ENCODE measurements at regions not wholly inside any gene's neighbourhood (a gene's known extent, or its start where the extent isn't known, plus 50 kb on each side); places are given as distances from the start of the nearest gene placed in this dataset.
"Not testable (repeated sequence)": the region's sequence is repeated elsewhere in the genome, so short reads cannot be mapped to it uniquely, and the experiment has no call there.

DNA sequence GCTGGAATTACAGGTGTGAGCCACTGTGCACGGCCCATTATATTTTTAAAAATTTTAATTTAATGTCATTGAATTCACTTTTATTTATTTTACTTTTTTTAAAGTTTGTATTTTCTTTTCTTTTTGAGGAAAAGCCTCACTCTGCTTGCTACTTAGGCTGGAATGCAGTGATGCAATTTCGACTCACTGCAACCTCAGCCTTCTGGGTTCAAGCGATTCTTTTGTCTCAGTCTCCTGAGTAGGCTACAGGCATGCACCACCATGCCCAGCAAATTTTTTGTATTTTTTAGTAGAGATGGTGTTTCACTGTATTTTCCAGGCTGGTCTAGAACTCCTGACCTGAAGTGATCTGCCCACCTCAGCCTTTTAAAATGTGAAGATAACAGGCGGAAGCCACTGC lies 277.5 kb upstream of the HSFY2 start:
- DNase-seq = no peak

DNA sequence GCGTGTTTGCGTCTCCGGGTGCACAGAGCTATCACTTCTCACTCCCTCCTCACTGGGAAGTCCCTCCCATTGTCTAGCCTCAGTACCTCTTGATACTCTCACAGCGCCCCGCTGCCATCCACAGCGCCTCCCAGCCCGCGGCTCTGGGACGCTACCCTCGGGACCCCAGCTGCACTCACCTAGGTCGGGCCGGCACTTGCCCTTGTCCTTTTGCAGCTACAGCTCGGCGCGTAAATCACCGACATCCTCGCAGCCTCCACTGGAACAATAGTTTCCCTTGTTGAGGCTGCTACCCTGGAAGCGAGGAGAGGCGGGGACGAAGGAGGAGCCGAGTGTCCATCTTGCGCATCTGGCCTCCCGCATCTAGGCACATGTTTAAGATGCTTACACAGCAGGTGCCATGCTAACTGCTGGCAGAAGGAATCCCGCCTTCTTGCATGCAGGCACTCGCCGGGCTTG lies 269.5 kb upstream of the HSFY2 start:
- DNase-seq = no peak

DNA sequence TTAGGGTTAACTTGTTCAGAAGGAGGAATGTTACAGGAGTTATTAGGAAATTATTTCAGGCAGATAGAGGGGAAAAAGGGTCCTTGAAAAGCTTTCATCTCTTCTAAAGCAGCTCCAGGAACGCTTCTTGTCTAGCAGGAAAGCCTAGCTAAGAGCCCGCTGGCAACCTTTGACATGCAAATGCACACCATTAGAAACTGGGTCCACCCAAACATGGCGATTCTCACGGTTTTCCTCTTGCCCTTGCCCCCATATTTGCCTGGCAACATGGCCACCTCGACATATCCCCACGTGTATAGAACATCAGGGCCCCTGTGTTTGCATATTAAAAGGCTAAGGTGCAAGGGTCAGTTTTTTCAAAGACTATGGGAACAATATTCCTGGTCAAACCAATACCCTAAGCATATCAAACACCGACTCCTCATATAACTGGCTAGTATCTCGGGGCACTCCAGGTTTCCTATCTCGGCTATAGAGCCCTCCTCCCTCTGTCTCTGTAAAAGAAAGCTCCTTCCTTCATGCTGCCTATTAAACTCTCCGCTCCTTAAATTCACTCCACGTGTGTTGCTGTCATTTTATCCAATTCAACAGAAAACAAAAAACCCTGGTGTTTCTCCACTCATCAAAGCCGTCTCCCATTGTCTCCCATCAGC lies 268.9 kb upstream of the HSFY2 start:
- DNase-seq = no peak

DNA sequence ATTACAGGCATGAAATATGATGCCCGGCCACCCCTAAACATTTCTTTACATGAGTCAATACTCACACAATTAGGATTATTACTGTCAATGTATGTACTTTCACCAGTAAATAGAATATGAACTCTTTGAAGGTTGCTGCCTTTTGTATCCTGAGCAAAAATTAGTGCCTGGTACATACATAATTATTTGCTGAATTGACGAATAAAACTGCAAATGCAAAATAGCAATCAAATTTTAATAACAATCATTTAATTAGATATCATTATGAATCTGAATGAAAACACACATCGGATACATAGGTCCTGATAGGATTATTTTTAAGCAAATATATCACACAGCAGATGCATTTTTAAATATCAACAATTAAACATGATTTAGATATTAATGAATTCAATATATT lies 253.1 kb upstream of the HSFY2 start:
- DNase-seq = no peak

DNA sequence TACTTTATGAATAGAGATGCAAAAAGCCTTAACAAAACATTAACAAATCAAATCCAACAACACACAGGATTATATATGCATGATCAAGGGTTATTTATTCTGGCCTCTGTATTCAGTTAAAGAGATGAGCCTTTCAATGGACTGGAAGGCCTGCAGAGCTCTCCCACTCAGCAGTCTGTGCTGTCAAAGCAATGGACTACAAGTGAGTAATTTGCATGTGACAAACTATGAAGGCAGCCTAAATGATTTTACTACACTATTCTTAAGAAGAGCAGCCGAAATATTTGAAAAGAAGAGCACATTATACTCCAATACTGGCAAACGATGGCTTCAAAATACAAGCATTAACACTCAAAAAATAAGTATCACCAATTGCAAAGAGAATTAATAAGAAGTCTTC lies 250.4 kb upstream of the HSFY2 start:
- DNase-seq = no peak

DNA sequence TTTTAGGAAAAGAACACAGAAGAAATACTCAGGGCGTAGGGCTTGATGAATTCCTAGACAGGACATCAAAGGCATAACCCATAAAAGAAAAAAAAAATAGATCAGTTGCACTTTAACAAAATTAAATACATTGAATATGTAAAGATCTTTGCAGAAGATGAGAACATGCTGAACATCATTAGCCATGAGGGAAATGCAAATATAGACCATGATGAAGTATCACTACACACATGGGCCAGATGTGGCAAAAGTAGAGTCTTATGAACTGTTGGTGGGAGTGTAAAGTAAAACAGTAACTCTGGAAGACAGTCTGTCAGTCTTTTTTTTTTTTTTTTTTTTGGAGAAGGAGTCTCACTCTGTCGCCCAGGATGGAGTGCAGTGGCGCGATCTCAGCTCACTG lies 246.7 kb upstream of the HSFY2 start:
- DNase-seq = no peak

DNA sequence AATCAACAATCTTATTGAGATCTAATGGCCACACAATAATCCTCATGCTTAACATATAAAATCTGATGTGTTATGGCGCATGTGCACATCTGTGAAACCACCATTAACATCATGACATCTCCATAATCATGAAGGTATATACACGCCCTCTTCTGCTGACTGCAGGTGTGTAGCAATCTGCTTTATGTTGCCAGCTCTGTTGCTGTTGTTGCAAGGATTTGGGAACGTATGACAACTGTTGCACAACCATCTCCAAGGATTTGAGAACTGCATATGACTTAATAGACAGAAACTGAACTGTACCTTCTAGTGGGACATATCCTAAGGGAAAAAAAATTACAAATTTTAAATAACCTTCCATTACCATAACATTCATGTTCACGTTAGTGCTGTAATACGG lies 243.5 kb upstream of the HSFY2 start:
- DNase-seq = no peak

DNA sequence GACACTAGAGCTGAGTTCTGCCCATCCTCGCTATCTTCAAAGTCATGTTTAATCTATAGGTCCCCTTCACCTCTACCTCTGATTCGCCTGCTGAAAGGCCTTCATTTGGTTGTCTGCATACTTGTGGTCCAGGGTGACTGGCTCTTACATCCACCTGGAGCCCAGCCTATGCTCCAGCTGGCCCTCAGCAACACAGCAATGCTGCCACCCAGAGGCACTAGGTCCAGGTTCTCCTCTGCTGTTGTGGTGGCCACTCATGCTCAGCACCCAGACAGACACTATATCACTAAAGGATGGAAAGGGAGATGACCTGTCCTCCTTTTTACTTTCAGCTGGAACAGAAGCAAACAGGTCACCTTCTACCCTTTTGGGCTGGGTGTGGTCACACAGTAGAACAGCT lies 242.3 kb upstream of the HSFY2 start:
- DNase-seq = no peak

DNA sequence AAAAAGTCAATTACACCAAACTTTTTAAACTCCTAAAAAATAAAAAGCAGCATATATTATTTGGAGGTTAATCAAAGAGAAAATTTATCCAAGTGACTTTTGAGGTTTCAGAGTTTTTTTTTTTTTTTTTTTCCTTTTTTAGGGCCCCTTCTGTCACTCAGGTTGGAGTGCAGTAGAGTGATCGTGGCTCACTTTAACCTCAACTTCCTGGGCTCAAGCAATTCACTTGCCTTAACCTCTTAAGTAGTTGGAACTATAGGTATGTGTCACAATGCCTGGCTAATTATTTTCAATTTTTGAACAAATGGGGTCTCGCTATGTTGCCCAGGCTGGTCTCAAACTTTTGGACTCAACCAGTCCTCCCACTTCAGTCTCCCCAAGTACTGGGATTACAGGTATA lies 241.7 kb upstream of the HSFY2 start:
- DNase-seq = no peak

DNA sequence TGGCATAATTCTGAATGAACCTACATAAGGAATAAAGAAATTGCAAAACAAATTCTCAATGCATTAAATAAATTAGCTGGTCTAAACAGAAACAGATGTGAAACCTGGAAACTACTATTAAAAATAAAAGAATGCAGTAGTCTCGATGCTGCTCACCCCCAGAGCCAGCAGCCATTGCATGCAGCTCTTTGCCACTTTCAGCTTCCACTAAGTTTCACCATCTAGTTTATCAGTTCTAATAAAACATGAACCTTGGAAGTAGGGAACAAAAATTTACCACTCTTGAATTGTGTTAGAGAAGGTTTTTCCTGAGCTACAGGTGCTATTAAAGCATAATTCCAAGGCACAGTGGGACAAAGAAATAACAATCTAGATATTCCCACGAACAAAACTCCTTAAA lies 239.4 kb upstream of the HSFY2 start:
- no peak for DNase-seq

DNA sequence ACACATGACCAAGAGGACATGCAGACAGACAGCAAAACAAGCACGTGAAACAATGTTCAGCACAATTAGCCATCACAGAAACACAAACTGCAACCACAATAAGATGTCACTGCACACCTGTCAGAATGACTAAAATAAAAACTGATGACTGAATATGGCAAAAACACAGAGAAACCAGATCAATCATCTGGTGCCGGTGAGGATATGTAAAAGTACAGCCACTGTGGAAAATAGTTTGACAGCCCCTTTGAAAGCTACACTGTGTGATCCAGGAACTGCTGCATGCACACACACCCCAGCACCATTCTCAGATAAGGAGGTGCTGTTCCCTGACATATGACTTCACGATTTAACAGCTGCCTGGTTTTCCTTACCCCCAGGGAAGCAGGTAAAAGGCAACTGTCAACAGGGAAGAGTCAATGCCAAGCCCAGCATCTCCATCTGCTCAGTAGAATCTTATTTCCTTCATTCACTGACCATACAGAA lies 238.1 kb upstream of the HSFY2 start:
- no peak for DNase-seq

DNA sequence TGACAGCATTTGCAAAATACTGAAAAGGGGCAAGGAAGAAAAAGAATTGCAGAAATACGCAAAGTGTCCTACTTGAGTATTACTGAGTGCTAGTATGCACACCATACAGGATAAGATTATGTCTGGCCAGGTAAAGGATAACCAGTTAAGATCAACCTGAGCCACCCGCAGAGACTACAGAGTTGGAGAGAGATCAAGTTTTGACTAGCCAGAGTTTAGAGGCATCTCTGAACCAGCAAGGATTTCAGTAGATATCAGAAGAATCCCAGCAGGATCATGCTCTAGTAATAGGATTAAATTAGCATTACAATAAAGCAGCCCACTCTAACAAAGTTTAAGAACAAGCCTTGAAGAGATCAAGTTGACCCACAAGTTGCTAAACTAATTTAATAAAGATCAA lies 232.7 kb upstream of the HSFY2 start:
- DNase-seq = no peak

DNA sequence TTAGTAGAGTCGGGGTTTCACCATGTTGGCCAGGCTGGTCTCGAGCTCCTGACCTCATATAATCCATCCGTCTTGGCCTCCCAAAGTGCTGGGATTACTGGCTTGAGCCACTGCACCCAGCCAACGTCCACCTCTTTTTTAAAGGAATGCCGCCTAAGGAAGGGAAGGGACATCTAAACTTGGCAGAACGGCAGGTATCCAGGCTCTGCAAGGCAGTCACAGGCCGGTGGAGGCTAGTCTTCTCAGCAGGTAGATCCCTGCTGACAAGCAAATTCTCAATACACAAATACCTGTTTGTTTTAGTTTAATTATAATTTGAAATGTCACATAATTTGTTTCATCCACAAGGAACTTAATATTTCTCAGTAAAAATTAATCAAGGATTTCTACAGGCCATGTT lies 232.0 kb upstream of the HSFY2 start:
- no peak for DNase-seq

DNA sequence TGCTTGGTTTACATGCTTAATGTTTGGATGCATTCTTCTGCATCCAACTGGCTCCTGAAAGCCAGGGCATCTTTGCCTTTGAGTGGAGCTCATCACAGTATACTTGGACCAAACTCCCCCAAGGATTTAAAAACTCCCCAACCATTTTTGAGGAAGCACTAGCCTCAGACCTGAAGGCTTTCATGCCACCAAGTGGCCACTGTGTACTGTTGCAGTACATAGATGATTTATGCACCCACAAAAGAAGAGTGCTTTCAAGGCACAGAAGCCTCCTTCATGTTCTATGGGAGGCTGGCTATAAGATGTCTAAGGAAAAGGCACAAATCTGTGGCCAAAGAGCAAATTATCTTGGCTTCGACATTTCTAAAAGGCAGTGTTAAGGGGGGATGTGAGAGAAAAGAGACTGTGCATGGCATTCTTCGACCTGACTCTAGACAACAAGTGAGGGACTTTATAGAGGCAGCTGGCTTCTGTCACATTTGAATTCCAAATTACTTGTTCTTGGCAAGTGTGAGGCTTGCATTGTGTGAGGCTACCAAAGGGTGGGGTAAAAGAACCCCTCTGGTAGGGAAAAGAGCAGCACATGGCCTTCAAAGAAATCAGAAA lies 224.2 kb upstream of the HSFY2 start:
- no peak for DNase-seq

DNA sequence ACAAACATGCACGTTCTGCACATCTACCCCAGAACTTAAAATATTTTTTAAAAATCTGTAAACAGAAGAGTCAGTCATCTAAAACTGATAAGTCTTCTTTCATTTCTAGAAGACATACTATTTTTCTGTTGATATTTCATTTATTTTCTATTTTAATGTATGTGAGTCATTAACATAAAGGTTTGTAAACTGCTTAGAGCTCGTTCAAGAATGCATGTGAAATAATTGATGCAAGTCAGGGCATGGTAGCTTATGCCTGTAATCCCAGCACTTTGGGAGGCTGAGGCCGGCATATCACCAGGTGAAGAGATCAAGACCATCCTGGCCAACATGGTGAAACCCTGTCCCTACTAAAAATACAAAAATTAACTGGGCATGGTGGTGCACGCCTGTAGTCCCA lies 219.9 kb upstream of the HSFY2 start:
- no peak for DNase-seq

DNA sequence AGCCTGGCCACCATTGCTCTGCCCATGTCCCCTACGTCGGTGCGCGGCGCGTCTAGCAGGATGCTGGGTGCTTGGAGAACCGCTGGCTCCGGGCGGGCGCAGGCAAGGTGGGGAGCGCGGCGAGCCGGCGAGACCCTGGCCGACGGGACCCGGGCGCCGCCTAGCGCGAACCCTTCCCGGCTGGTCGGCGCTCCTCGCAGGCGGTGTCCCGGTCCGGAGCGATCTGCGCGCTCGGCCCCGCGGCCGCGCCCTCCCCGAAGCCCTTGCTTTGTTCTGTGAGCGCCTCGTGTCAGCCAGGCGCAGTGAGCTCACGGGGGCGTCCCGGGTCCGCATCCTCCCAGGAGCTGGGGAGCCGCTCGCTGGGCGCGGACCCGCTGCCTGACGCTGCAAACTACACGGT lies 219.1 kb upstream of the HSFY2 start:
- DNase-seq = not testable (repeated sequence)

DNA sequence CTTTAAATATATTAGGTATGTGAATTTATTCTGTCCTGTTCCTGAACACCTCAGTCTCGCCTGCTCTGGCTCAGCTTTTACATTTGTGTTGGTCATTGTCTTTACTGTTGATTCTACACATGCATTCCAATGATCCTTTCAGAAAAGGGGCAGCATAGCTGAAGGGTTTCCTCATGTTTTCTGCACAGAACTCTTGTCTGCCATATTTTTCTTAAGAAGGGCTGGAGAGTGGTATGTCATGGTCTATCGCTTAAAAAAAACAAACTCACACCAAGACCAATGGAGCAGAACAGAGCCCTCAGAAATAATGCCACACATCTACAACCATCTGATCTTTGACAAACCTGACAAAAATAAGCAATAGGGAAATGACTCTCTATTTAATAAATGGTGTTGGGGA lies 215.8 kb upstream of the HSFY2 start:
- no peak for DNase-seq

DNA sequence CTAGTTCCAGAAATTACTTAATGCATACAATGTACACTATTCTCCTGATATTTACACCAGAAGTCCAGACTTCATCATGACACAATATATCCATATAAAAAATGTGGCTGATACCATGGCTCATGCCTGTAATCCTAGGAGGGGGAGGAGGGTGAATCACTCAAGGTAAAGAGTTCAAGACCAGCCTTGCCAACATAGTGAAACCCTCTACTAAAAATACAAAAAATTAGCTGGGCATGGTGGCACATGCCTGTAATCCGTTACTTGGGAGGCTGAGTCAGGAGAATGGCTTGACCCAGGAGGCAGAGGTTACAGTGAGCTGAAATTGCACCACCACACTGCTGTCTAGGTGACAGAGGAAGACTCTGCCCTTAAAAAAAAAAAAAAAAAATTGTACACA lies 192.5 kb upstream of the HSFY2 start:
- DNase-seq = no peak

DNA sequence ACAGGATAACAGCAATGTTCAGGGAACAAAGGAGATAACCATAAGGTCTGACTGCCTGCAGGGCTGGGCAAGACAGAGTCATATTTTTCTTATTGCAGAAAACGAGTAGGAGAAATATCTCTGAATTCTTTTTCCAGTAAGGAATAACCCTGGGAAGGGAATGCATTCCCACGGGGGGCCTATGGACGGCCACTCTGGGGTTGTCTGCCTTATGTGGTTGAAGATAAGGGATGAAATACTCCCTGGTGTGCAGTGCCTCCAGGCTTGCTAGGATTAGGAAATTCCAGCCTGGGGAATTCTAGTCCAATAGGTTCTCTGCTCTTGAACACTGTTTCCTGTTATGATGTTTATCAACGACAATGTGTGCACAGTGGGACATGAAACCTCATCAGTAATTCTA lies 185.3 kb upstream of the HSFY2 start:
- DNase-seq = no peak

DNA sequence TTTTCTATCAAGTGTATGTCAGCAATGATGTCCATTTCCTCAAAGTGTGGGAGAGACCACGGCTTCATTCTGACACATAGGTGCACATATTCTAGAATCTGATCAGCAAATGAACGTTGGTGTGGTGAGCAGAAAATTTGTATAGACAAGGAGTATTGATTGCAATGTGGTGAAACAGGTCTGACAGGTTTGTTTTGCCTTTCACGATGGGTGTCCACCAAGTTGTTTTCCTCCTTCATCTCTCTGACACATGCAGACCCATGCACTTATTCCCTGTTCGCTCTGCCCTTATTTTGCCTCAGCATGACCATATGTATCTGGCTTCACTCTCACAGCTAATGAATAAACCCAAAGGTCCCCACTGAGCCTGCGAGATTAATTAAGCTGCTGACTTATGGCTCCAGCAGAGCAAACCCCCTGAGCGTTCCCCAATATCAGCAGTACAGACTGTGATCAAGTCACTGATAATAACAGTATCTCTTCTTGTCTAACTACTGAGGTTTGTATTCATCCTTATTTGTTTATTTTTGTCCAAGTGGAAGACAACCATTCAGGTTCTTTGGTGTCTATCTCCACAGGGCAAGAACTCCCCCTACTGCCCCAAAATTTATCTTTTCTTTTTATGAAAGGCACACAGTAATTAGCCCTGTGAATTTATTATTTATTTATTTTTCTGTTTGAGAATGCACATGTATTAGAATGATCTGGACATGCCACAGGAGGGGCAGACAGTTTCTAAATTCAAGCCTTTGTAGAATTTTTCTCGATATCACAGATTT lies 178.3 kb upstream of the HSFY2 start:
- no peak for DNase-seq

DNA sequence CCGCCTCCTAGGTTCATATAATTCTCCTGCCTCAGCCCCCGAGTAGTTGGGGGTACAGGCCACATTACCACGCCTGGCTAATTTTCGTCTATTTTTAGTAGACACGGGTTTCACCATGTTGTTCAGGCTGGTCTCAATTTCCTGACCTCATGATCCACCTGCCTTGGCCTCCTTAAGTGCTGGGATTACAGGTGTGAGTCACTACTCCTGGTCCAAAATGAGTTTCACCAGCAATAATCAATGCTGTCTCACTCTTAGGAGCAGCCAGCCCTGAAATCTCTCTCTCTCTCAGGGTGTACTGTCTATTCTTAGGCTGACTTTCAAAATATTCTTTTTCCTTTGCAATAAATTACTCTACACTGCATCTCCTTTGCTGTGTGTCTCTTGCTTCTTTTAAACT lies 177.5 kb upstream of the HSFY2 start:
- no peak for DNase-seq

DNA sequence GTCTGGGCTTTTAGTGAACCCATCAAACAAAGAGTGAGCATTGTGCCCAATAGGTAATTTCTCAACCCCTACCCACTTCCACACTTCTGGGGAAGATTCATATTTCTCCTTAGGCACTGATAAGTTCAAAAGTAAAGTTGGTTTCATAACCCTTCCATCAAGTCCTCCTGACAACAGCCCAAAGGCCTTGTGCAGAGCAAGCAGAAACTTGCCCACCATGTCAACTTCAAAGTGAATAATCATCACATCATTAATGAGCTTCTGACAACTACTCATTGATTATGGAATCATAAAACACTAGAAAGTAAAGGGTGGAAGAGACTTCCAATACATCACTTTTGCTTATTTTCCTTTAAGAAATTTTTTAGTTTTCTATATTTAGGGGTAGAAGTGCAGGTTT lies 163.3 kb upstream of the HSFY2 start:
- DNase-seq = no peak

DNA sequence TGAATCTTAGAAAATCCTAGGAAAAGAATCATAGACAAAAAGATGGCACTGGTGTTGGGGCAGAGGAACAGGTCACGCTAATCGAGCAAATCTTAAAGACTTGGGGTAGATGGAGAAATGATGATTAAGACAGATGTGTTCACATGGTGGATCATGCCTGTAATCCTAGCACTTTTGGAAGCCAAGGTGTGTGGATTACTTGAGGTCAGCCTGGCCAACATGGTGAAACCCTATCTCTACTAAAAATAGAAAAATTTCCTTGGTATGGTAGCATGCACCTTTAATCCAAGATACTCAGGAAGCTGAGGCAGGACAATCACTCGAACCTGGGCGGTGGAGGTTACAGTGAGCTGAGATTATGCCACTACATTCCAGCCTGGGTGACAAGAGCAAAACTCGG lies 145.7 kb upstream of the HSFY2 start:
- no peak for DNase-seq

DNA sequence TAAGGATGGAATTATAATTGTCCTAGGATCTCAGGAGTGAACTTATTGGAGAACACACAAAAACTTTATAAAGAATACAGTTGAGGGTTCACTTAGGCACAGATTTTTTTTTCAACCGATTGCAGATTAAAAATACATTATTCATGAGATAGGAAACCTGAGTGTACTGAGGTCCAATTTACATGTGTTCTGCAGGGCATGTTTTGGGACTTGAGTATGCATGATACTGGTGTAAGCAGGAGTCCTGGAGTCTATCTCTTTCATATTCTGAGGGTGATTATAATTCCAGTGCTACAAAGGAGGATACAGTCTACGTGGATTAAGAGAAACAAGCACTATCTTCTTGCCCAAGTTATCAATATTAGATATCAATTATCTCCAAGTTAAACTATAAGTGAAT lies 139.3 kb upstream of the HSFY2 start:
- DNase-seq = no peak
